ENCODE measurements at regions not wholly inside any gene's neighbourhood (a gene's known extent, or its start where the extent isn't known, plus 50 kb on each side); places are given as distances from the start of the nearest gene placed in this dataset.

DNA sequence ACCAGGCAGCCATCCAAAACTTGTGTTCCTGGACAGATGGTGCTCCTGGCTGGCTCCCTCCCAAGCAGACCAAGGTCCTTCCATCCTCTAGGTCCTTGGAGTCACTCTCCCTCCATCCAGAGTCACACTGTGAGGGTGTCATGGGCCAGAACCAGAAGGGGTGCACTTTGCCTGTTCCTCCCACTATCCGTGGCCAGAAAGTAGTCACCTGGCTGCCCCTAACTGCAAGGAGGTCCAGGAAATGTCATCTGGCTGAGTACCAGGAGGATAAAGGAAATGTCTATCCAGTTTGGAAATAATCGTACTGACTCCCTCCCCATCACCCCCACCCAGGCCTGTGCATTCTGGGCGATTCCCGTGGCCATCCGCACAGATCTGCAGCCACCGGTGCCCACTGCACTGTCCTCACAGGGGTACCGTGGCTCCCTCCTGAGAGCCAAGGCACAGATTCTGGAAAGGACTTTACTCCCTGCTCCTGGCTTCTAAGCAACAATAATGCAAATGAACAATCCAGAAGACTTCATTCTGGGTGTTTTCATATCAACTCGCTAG, 253.2 kb downstream of the NPHP4 start:
- TF ChIP-seq POLR2A (IDR thresholded peaks at IDR 0.05) (no peak), CTCF (IDR thresholded peaks at IDR 0.05 in 4 of 5, conservative IDR thresholded peaks at IDR 0.05 in 1 of 5) (no peak)

Data from gastrocnemius medialis (tissue), 4 donors.